DOHH2 (cell line): ENCODE measurements at regions not wholly inside any gene's neighbourhood (a gene's known extent, or its start where the extent isn't known, plus 50 kb on each side); places are given as distances from the start of the nearest gene placed in this dataset.

Experiments
- CTCF ChIP-seq: fragments of 200-600 bp; sonication (generic); IDR thresholded peaks from one replicate; pipeline ENCODE4 v1.5.1; 2014; ENCODE audit warnings: antibody characterized with exemption, mild to moderate bottlenecking, low read depth, low read length; ENCODE audit not compliant: poor library complexity, severe bottlenecking
- EZH2phosphoT487 ChIP-seq: fragments of 200-600 bp; sonication (generic); IDR thresholded peaks from 2 replicates; pipeline ENCODE4 v1.6.1; 2017; ENCODE audit warnings: borderline replicate concordance, mild to moderate bottlenecking, antibody characterized with exemption, low read length, moderate library complexity, mixed read lengths

DNA sequence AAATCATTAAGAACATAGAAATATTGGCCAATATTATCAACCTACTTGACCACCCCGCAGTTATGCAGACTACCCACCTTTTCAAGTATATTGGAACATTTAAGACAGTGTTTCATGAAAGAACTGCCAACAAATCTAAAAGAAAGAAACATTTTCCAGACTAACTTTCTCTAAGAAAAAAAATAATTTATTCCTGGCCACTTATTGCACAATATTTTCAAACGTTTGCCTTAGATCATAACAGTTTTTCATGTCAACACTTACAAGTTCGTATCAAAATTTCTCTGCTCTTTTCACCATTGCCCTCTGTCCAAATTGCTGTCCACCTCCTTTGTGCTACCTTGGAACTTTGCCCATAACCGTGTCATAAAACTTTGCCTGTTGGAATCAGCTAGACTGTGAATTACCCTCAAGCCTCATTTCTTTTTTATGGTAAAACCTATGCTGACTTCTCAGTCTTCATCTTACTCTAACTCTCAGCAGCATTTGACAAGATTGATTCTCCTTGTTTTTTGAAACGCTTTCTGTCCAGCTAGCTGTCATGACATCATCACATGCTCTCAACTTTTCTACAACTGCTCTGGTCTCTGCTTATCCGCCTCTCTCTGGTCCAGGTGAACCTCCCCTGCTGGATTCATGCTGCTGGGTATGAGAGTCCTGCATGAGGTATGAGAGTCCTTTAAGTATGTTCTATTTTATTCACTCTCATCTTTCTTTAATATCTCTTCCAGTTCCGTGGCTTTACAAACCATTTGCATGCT lies 92.8 kb upstream of the CHRM3 start:
- no peak for TF ChIP-seq CTCF
- TF ChIP-seq EZH2phosphoT487 = no peak
